Daoy (cell line): ENCODE measurements at regions not wholly inside any gene's neighbourhood (a gene's known extent, or its start where the extent isn't known, plus 50 kb on each side); places are given as distances from the start of the nearest gene placed in this dataset.
"Not testable (repeated sequence)": the region's sequence is repeated elsewhere in the genome, so short reads cannot be mapped to it uniquely, and the experiment has no call there.

Experiments
- DNase-seq: peaks from one replicate; pipeline ENCODE4 v3.0.0-alpha.2; 2015; ENCODE audit warnings: low read depth

DNA sequence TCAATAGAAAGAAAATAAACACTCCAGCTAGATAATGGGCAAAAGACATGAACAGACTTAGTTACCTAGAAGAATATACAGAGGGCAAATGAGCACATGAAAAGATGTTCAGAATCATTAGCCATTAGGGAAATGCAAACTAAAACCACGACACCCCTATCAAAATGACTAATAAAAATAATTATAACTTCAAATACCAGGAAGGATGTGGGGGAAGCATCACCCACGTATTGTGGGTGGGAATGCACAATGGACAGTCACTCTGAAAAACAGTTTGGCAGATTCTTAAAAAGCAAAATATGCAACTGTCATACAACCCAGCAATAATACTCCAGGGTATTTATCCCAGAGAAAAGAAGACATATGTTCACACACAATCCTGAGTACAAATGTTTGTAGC, 92.6 kb downstream of the DLL1 start:
- no peak for DNase-seq

GRCh38 chr6:170193326-170193821, 97.5 kb downstream of the DLL1 start:
- no peak for DNase-seq

GRCh38 chr6:170192905-170193304, 98.0 kb downstream of the DLL1 start:
- no peak for DNase-seq

GRCh38 chr6:170192101-170192500, 98.8 kb downstream of the DLL1 start:
- not testable (repeated sequence) for DNase-seq

DNA sequence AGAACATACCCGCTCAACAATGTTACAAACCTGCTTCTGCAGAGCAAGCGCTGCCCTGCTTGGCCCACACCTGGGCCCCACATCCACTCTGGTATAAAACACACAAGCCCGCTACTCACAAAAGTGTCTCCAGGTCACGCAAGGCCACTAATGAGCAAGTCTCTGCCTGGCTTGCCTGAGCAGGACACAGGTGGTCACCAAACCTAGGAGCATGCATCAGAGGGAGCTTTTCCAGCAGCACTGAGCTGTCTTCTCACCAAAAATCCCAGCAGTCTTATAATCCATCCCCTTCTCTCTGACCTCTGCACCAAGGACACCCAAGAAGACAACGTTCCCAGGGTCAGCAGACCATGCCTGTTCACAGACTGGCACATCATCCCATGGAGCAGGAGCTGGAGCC, 100.8 kb downstream of the DLL1 start:
- DNase-seq: no peak

GRCh38 chr6:170189236-170189635, 101.6 kb downstream of the DLL1 start:
- DNase-seq: no peak

DNA sequence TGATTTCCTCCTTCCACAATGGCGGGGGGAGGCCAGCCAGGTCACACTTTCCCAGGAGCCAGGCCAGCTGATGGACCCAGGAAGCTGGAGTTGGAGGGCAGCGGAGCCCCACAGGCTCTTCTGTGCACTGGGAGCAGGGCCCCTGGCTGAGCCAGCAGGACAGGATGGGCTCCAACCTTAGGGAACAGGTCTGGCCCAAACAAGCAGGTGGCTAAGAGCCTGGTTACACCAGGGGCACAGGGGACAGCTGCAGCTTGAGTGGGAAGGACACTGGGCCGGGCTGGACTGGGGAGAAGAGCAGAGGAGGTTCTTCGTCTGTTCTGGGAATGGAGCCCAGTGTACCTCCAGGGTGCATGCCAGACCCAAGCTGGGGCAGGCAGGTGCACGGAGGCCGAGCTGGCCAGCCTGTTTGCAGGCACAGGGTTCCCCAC, 102.3 kb downstream of the DLL1 start:
- peak; percentile 1 for DNase-seq

DNA sequence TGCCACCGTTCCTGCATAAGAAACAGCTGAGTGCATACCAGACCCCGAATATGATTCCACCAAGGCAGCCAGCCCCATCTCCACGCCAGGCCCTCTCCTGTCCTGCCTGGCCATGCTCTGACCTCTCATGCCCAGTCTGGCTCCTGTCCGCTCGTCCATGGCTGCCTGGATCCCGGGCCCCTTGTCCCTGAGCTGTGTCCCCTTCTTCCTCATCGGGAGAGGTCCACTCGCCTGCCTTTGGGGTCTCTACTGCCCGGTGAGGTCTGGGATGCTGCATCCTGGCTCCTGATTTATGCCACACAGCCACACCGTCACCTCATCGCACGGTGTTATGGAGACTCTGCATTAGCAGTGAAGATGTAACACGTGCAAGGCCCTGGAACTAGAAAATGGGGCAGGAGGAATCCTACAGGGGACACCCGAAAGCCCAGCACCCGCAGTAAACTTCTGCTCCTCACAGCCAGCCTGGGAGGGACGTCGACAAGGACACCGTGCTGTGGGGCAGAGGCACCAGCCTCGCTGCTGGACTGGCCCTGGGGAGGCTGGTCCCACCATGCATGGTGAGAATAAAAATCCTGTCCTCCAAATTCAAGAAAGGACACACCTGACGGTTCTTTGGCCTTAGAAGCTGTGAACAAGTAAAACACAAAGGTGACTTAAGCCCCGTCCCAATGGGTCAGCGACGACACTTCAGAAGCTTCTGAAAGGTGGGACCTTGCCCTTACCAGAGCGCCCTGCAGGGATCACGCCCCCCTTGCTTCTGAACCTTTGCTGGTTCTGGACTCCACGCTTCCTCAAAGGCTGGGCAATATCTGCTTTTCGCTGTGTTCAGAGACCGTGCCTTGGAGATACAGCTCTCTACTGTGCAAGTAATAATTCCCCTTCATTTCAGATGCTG, 103.0 kb downstream of the DLL1 start:
- no peak for DNase-seq

GRCh38 chr6:170186941-170187668, 103.8 kb downstream of the DLL1 start:
- DNase-seq: peak; percentile 2

GRCh38 chr6:170186006-170186935, 104.6 kb downstream of the DLL1 start:
- no peak for DNase-seq

DNA sequence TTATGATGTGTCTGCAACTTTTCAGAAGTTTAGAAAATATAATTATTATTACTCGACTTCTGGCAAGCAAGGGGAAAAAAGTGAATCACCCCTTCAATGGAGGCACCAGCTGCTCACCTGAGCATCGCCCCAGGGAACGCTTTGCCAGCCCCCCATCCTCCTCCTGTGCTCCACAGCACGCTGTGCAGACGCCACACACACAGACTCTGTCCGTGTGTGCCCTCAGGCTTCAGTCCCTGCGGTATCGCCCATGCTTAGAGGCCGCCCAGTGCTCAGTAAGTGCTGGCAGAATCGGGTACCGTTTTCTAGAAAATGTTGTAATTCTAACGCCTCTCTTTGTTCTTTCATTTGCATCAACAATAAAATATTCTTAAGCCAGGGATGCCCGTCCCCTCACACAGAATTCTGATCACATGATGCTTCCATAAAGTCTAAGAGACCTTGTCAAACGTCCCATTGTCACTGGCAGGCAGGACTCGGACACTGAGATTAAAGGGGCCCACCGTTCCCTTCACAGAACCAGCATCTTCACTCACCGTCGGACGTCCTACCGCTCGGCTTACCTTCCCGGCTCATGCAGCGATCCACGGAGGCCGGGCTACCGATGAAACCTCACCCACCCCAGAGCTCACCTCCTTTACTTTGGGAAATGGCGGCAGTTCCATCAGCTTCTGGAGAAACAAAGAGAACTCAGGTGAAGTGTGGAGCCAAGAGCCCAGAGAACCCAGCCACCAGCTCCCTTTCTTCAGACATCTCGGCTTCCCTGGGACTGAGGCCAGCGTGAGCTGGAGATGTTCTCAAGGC, 105.5 kb downstream of the DLL1 start:
- DNase-seq: peak; percentile 3

- no peak for DNase-seq
These were observed 106.6 kb downstream of the DLL1 start for GRCh38 chr6:170184316-170184715.

- no peak for DNase-seq
These were observed 107.4 kb downstream of the DLL1 start for GRCh38 chr6:170183521-170183920.

GRCh38 chr6:170182781-170183120, 108.1 kb downstream of the DLL1 start:
- DNase-seq: no peak

- DNase-seq: peak; percentile 0
These were observed 108.6 kb downstream of the DLL1 start for GRCh38 chr6:170182093-170182780.

DNA sequence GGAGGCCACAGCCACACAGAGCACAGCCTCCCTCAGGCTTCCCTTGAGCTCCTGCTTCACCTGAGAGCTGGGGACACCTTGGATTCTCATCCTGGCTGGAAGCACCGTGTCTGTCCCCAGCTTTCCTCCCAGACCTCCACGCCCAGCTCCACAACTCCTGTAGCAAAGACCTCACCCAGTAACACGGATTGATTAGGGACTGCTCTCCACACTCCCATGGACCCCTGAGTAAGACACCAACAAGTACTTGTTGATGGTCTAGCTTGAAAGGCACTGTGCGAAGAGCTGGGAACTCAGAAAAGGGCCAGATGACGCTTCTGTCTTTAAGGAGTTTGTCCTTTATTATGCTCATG, 109.6 kb downstream of the DLL1 start:
- DNase-seq: no peak

DNA sequence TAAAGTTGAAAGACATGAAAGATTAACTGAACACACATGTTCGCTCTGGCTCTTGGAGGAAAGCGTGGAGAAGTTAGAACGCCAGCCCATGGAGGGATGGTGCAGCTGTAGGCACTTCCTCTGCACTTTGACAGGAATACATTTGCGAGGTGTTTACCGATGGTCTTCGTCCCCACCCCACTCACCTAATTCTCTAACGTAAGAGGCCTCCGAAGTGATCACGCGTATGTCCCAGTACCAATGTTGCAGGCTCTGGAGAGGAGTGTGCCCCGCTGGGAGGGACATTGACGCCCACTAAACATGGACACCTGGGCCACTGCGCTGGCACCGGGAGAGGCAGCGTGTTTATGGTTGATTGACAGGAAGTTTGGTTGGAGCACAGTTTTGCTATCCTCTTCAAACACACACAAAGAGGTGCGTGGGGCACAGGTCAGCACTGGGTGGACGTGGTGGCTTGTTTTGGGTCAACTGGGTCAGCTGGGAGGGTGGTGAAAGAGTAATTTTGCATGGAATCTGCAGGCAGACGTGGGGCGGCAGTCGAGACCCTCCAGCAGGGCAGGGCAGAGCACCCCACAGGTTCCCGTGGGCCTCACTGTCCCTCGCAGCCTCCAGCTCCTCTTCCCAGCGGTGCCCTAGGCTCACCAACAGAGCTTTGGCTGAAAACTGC, 110.1 kb downstream of the DLL1 start:
- peak; percentile 0 for DNase-seq

- DNase-seq: peak; percentile 0
These were observed 111.1 kb downstream of the DLL1 start for GRCh38 chr6:170179616-170180324.
